ENCODE measurements at regions not wholly inside any gene's neighbourhood (a gene's known extent, or its start where the extent isn't known, plus 50 kb on each side); places are given as distances from the start of the nearest gene placed in this dataset.
"Not testable (repeated sequence)": the region's sequence is repeated elsewhere in the genome, so short reads cannot be mapped to it uniquely, and the experiment has no call there.

DNA sequence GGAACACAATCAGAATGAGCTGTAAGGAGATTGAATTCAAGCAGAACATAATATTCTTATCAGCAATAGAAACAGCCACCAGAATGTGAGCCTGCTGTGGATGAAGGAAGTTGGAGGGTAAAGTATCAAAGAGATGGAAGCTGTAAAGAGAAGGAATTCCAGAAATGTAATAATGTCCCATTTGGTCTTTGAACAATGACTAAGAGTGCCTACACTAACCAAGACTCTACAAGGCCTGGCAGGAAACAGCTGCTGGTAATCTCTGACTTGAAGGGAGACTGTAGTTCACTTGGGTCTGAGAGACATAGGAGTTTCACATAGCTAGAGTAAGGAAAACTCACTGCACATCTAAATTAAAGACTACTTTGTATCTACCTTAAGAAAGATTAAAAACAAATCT lies 1176.0 kb upstream of the ALCAM start:
- DNase-seq, result no peak

DNA sequence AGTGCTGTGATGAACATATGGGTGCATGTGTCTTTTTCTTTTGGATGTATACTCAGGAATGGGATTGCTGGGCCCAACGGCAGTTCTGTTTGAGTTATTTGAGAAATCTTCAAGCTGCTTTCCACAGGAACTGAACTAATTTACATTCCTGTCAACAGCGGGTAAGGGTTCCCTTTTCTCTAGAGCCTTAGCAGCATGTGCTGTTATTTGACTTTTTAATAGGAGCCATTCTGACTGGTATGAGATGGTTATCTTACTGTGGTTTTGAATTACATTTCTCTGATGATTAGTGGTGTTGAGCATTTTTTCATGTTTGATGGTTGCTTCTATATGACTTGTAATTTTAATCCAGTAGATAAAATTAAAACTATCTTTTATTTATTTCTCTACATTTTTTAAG lies 1168.6 kb upstream of the ALCAM start:
- no peak for DNase-seq

- DNase-seq, result no peak
Observed at GRCh38 chr3:104206925-104207324, 1159.8 kb upstream of the ALCAM start.

DNA sequence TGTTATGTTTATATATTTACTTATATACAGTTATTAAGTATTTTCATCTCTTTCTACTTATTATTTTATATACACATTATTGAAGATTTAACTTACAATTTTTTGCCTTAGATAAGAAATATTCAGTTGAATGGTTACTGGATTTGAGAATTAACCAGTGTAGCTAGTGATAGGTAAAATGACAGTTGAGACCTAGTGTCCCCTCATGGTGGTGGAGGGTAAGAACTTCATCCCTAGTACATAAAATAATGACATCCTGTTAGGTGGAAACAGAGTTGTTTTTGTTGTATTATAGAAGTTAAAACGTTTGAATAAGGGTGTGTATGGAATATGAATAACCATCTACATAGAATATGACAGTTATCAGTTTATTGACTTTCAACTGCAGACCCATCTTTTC lies 1152.4 kb upstream of the ALCAM start:
- no peak for DNase-seq

GRCh38 chr3:104214937-104215336 lies 1151.8 kb upstream of the ALCAM start:
- DNase-seq, result no peak

DNA sequence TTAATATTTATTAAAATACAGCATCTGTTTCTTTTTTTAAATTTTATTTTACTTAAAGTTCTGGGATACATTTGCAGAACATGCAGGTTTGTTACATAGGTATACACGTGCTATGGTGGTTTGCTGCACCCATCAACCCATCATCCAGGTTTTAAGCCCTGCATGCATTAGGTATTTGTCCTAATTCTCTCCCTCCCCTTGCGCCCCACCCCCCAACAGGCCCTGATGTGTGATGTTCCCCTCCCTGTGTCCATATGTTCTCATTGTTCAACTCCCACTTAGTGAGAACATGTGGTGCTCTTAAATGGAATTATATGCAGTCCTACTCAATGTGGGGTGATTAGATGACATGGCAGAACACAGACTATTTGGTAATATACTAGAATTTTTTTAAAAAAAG lies 1147.7 kb upstream of the ALCAM start:
- not testable (repeated sequence) for DNase-seq

DNA sequence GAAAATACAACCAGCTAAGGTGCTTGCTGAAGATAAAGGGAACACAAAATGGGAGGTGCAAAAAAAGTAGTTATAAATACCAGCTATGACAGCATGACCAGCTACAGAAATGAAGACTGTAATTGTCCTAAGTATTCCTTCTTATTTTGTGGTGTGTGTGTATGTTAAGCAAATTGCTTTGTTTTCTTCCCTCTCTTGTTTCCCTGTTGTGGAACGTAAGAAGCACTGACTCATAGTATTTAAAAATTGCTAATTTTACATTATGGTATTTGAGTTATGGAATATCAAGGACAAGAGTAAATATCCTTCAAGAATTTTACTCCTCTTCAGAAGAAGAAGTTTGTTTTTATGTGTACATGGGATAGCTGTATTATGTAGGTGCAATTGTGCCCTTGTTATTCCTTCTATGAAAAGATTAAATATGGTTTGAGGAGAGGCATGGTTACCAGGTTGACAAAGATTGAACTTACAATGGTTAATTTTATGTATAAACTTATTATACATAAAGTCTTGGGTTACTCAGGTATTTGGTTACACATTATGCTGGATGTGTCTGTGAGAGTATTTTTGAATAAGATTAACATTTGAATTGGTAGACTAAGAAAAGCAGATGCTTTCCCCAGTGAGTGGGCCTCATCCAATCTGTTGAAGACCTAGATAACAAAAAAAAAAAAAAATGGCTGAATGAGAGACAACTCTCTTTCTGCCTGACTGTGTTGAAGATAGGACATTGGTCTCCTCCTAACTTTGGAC lies 1132.1 kb upstream of the ALCAM start:
- DNase-seq, result no peak

DNA sequence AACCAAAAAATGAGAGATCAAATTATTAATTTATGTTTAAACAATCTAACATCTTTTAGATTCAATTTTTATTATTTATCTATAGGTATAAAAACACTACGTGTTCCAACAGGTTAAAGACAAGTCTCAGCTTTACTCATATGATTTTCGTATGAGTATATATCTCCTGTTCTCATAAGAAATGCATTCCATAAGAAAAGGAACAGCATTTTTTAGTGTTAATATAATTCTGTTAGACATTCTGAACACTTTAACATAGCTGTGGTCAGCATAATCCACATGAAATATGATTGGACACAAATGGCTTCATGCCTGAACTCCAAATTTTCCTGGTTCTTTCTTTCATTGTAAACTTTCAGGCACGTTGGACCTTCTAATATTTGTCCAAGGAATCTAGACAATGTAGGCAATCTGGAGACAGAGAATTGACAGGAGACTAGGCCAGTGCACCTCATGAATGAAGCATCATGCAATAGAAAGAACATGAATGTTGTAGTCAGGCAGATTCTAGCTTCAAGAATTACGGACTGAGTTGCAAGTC lies 1122.0 kb upstream of the ALCAM start:
- no peak for DNase-seq

- no peak for DNase-seq
Observed at GRCh38 chr3:104245261-104245660, 1121.4 kb upstream of the ALCAM start.

- no peak for DNase-seq
Observed at GRCh38 chr3:104245981-104246380, 1120.7 kb upstream of the ALCAM start.

GRCh38 chr3:104257486-104257885 lies 1109.2 kb upstream of the ALCAM start:
- DNase-seq, result no peak

DNA sequence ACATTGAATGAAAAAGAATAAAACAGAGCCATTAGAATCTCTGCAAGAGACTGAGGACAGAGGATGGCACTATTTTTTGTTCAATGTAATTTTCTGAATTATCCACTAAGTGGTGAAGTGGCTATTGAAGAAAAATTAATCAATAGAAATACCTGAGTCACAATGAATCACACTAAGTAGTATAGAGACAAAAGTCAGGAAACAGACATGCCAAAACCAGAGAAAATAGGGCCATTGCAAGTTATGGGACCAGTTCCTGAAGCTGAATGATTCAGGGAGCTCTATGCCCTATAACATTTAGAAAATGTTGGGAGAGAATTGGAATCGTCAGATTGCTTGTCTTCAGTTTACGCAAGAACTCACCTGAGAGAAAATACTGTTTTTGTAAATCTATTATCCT lies 1103.2 kb upstream of the ALCAM start:
- no peak for DNase-seq

GRCh38 chr3:104266219-104266618 lies 1100.5 kb upstream of the ALCAM start:
- DNase-seq, result not testable (repeated sequence)

DNA sequence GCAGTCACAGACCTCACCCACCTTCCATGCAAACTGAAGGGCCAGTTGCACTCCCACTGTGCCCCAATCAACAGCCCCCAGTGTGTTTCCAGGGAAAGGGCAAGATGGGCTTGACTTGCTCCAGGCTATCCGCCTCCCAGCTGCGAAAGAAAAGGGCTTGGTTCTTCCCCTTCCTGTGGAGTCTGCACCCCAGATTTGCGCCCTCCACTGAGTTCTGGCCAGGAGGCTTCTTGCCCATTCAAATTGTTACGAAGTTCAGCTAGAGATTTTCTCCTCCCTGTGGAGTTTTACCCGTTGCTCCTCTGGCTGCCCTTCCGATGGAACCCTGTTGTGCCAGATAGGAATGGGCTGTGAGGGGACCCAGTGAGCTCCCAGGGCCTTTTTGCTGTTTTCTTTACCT lies 1096.9 kb upstream of the ALCAM start:
- DNase-seq, result no peak

DNA sequence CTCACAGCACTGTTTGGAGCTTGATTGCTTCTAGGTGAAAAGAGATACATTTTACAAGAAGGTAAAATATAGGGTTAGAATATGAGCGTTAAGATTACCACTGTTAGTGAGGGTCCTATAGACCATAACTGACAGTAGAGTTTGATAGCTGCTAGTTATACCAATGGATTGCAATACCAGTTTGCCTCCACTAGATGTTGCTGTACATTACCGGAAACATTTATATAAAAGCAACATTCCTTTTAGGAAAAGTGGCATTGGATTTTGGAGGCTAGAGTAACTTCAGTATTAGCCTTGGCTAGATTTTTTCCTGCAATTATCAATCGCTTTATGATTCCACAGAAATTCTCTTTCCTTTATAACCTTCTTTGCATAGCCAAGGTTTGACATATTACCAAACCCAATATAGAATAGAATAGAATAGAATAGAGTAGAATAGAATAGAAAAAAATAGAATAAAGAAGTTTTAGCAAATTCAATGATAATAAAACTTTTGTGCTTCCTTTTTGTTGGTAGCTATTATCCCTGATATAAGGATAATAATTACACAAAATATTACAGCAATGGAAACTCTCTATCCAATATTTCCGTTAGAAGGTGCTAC lies 1093.6 kb upstream of the ALCAM start:
- no peak for DNase-seq

- DNase-seq, result no peak
Observed at GRCh38 chr3:104275199-104275598, 1091.5 kb upstream of the ALCAM start.

DNA sequence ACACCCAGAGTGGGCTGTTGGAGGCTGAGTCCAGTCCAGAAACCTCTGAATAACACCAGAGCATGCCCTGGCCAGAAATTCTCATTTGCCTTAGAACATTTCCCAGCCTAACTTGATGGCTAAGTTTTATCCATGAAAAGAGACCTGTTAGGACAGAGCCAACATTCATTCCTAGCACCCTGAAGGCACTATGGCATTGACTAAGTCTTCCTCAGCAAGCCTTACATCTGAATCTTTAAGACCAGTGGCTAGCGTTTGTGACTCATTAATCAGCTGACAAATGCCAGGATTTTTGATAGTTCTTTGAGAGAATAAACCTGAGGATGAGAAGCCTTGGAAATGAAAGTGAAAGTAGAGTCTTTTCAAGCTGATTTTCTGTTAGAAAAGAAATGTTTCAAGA lies 1087.1 kb upstream of the ALCAM start:
- no peak for DNase-seq

GRCh38 chr3:104281713-104282112 lies 1085.0 kb upstream of the ALCAM start:
- no peak for DNase-seq

- DNase-seq, result no peak
Observed at GRCh38 chr3:104286645-104287044, 1080.1 kb upstream of the ALCAM start.

- no peak for DNase-seq
Observed at GRCh38 chr3:104291437-104291851, 1075.3 kb upstream of the ALCAM start.

GRCh38 chr3:104291878-104292277 lies 1074.8 kb upstream of the ALCAM start:
- no peak for DNase-seq

- no peak for DNase-seq
Observed at GRCh38 chr3:104297617-104298016, 1069.1 kb upstream of the ALCAM start.

- DNase-seq, result no peak
Observed at GRCh38 chr3:104298662-104299061, 1068.0 kb upstream of the ALCAM start.

DNA sequence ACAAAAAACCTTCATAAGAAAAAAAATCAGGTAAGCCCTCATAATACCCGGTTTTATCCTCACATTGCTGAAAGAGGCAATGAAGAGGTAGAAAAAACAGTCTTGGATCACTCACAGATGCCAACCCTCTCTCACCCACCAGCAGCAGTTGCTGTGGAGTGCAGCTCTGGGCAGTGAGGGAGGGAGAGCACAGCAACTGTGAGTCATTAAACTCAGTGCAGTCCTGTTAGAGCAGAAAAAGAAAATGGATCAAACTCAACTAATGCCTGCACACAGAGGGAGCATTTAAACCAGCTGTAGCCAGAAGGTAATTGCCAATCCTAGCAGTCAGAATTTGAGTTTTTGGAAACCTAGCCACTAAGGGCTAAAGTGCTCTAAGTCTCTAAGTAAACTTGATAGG lies 1050.6 kb upstream of the ALCAM start:
- no peak for DNase-seq

DNA sequence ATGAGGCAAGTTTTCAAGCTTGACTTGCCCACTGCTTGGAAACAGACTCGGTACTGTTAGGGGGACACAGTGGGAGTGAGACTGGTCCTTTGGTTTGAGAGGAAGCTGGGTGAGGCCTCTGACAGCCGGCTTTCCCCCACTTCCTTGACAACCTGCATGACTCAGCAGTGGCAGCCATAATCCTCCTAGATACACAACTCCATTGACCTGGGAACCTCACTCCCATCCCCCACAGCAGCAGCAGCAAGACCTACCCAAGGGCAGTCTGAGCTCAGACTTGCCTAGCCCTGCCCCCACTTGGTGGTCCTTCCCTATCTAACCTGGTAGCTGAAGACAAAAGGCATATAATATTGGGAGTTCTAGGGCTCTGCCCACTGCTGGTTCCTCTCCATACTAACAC lies 1043.5 kb upstream of the ALCAM start:
- DNase-seq, result no peak

Data from activated effector memory CD4-positive, alpha-beta T cell treated with Interleukin-2 at 50 U/mL for 16 hours (primary cell).